Common myeloid progenitor, CD34-positive (primary cell): ENCODE measurements at regions not wholly inside any gene's neighbourhood (a gene's known extent, or its start where the extent isn't known, plus 50 kb on each side); places are given as distances from the start of the nearest gene placed in this dataset.

Experiments used
- CTCF ChIA-PET: fragments of 350-600 bp; sonication (Branson Sonifier 250); formaldehyde crosslinking; loops from one replicate; lab custom pipeline; 2021; ENCODE audit warnings: antibody characterized with exemption; lab: Charles Lee
- POLR2A ChIA-PET: fragments of 350-600 bp; sonication (Branson Sonifier 250); formaldehyde crosslinking; loops from one replicate; lab custom pipeline; 2021; ENCODE audit warnings: antibody characterized with exemption; lab: Charles Lee
- DNase-seq, 3 donors: peaks; one replicate each; pipeline versions ENCODE4 v3.0.0 to v3.0.0-alpha.2; 2013
- H3K27ac ChIP-seq, 2 experiments: 1 replicate in 1 of 2; 2 replicates in 1 of 2; pipeline ENCODE4 v1.7.0; 2013; ENCODE audit warnings: inconsistent platforms in 2 of 2, low read length in 2 of 2, mild to moderate bottlenecking in 2 of 2, low read depth in 1 of 2, moderate library complexity in 1 of 2; ENCODE audit not compliant: severe bottlenecking in 2 of 2, insufficient read depth in 1 of 2, poor library complexity in 1 of 2
- H3K27me3 ChIP-seq, 5 experiments: replicated peaks in 2 of 5; 1 replicate in 3 of 5; 2 replicates in 2 of 5; pipeline versions ENCODE4 v1.6.1 to v1.7.0; 2013; ENCODE audit warnings: low read length in 4 of 5, mild to moderate bottlenecking in 2 of 5, moderate library complexity in 2 of 5, inconsistent platforms in 1 of 5; ENCODE audit not compliant: insufficient read depth in 5 of 5, control insufficient read depth in 4 of 5
- H3K36me3 ChIP-seq, 4 experiments: 1 replicate in 2 of 4; 2 replicates in 2 of 4; pipeline versions ENCODE4 v1.6.1 to v1.7.0; 2013; ENCODE audit warnings: low read length in 3 of 4, control low read depth in 1 of 4, mild to moderate bottlenecking in 1 of 4; ENCODE audit not compliant: control insufficient read depth in 4 of 4, insufficient read depth in 4 of 4
- H3K4me1 ChIP-seq, 4 experiments: 1 replicate in 3 of 4; 2 replicates in 1 of 4; pipeline versions ENCODE4 v1.6.1 to v1.7.1; 2013; ENCODE audit warnings: low read length in 3 of 4, mild to moderate bottlenecking in 3 of 4, control low read depth in 1 of 4, inconsistent platforms in 1 of 4, moderate library complexity in 1 of 4; ENCODE audit not compliant: control insufficient read depth in 4 of 4, insufficient read depth in 4 of 4; ENCODE audit errors: control extremely low read depth in 1 of 4
- H3K4me3 ChIP-seq, 7 experiments: 1 replicate in 4 of 7; 2 replicates in 3 of 7; pipeline versions ENCODE4 v1.5.1 to v1.7.0; 2013; ENCODE audit warnings: mild to moderate bottlenecking in 7 of 7, low read length in 6 of 7, moderate library complexity in 6 of 7, inconsistent platforms in 2 of 7, low read depth in 2 of 7, control low read depth in 1 of 7; ENCODE audit not compliant: insufficient read depth in 4 of 7, control insufficient read depth in 1 of 7; ENCODE audit errors: extremely low read depth in 1 of 7
- H3K9me3 ChIP-seq, 5 experiments: 1 replicate in 4 of 5; 2 replicates in 1 of 5; pipeline versions ENCODE4 v1.6.1 to v1.7.1; 2013; ENCODE audit warnings: low read length in 4 of 5, mild to moderate bottlenecking in 2 of 5, inconsistent platforms in 1 of 5, low read depth in 1 of 5, moderate library complexity in 1 of 5; ENCODE audit not compliant: control insufficient read depth in 4 of 5, insufficient read depth in 2 of 5; ENCODE audit errors: control extremely low read depth in 1 of 5
- WGBS: methylation state at CpG from one replicate; pipeline ENCODE4 v1.1.5; 2013; ENCODE audit not compliant: insufficient coverage; 5-methylcytosine and 5-hydroxymethylcytosine counted together

DNA sequence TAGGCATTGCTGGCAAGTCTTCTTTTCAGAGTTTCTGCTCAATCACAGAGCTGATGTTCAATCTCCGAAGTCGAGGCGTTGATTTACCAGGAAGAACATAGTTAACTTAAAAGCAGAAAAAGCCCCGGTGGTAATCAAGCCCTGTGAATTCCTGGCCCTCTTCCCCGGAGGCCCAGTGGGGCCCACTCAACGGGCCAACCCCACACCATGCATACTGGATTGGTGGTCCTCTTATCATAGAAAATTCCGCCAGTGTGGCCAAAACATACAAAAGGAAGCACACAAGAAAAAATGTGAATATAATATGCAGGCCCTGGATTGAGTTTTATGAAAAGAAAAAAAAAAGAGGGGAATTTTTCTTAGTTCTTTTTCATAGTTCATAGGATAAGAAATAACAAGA lies 873.0 kb upstream of the NR2F2 start:
- peaks cover 2 to 91% (median 44%) of the 10 kb centered on the region in 5 experiments for H3K27me3 ChIP-seq
- ChIA-PET POLR2A (no interaction called here), CTCF (no interaction called here)
- H3K4me1 ChIP-seq = no peaks in the 10 kb centered on the region
- H3K9me3 ChIP-seq = peaks cover 0 to 3% (median 0%) of the 10 kb centered on the region in 5 experiments
- no peak overlapping the region for H3K27ac ChIP-seq
- 81% methylated on average over 6 of the region's 7 CpGs for WGBS
- H3K4me3 ChIP-seq = no peak overlapping the region
- no peaks in the 10 kb centered on the region for H3K36me3 ChIP-seq
- DNase-seq = no peak

DNA sequence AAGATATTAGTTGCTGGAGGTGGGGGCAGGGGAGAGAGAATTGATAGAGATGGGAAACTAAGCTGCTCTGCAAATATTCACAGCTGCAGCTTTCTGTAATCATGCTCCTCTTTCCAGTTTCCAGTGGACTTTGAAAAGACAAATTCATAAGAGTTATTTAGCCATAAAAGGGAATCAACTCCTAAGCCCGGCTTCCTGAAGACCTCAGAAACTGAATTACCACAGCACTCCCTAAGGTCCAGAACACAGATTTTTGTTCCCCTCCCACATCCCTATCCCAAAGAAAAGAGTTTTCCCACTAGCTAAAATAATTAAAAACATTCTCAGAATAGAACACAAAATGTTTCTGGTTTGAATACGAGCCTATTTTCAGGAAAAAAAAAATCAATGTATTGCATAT lies 871.8 kb upstream of the NR2F2 start:
- no peak overlapping the region for H3K27ac ChIP-seq
- ChIA-PET CTCF (no interaction called here), POLR2A (no interaction called here)
- DNase-seq = no peak
- no peak overlapping the region for H3K4me3 ChIP-seq
- H3K4me1 ChIP-seq = no peaks in the 10 kb centered on the region
- WGBS = 58% methylated on average over 1 of the region's 2 CpGs
- H3K27me3 ChIP-seq = peaks cover 2 to 88% (median 47%) of the 10 kb centered on the region in 5 experiments
- H3K36me3 ChIP-seq = no peaks in the 10 kb centered on the region
- peaks cover 0 to 3% (median 0%) of the 10 kb centered on the region in 5 experiments for H3K9me3 ChIP-seq

DNA sequence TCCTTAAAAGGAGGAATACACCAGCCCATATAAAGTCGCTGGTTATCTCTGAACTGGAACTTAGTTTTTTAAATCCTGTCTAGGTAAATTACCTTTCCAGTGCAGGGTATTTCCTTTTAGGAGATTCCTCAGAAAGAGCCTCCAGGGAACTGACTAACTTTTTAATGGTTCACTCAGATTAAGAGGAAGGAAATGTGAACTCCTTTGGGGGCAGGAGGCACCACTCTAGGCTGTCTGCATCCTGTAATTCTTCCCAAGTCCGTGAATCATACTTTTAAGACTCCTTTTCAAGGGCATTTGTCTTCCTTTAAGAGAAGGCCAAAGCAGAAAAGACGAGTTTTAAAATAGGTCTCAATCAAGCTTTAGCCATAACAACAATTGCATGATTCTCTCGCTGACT lies 871.2 kb upstream of the NR2F2 start:
- no peaks in the 10 kb centered on the region for H3K36me3 ChIP-seq
- no peaks in the 10 kb centered on the region for H3K4me1 ChIP-seq
- POLR2A ChIA-PET = no interaction called here
- CTCF ChIA-PET = no interaction called here
- WGBS = 25% methylated on average over 4 of the region's 4 CpGs
- H3K4me3 ChIP-seq = no peak overlapping the region
- peaks cover 0 to 3% (median 0%) of the 10 kb centered on the region in 5 experiments for H3K9me3 ChIP-seq
- no peak overlapping the region for H3K27ac ChIP-seq
- H3K27me3 ChIP-seq = peaks cover 2 to 87% (median 46%) of the 10 kb centered on the region in 5 experiments
- DNase-seq = no peak

DNA sequence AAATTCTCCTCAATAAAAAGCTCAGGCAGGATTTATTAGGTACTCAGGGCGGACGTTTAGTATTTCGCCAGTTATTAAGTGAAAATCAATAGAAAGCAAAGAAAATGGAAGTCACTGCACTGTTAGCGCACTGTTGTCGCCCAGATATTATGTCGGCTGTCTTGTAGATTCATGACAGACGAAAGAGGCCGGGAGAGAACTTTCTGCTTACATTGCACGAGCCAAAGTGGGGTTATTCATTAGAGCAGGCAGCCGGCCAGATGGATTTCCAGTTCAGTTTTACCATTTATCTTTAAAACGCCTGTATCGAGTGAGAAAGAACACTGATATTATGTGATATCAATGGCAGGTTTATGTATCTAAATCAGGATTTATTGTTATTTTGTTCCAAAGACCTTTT lies 866.0 kb upstream of the NR2F2 start:
- Histone ChIP-seq H3K9me3 (no peaks in the 10 kb centered on the region), H3K27me3 (peaks cover 8 to 73% (median 29%) of the 10 kb centered on the region in 5 experiments), H3K4me3 (no peak overlapping the region), H3K4me1 (no peaks in the 10 kb centered on the region), H3K27ac (no peak overlapping the region), H3K36me3 (no peaks in the 10 kb centered on the region)
- CTCF ChIA-PET = no interaction called here
- no peak for DNase-seq
- WGBS = 94% methylated on average over 10 of the region's 12 CpGs
- POLR2A ChIA-PET = no interaction called here

DNA sequence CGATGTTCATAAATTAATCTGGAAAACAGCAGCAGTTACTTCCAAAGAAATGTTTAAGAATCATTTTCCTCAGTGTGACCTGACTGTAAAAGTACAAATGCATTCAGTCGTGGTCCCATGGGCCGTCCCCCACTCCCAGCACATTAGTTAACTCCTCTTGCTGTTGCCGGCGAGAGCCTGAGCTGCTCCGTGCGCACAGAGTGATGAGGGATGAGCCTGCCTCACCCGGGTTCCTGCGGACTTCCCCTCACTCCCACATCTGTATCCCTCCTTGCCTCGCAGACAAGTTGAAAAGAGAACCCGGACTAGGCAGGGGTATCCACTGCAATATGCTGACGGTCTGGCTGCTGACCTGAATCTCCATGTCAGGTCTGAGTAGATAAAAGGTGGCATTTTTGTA lies 861.7 kb upstream of the NR2F2 start:
- DNase-seq = no peak
- H3K9me3 ChIP-seq = no peaks in the 10 kb centered on the region
- 81% methylated on average over 12 of the region's 12 CpGs for WGBS
- H3K4me3 ChIP-seq = no peak overlapping the region
- CTCF ChIA-PET = no interaction called here
- no peaks in the 10 kb centered on the region for H3K36me3 ChIP-seq
- no peaks in the 10 kb centered on the region for H3K4me1 ChIP-seq
- POLR2A ChIA-PET = no interaction called here
- no peak overlapping the region for H3K27ac ChIP-seq
- H3K27me3 ChIP-seq = peaks cover 12 to 74% (median 32%) of the 10 kb centered on the region in 5 experiments

DNA sequence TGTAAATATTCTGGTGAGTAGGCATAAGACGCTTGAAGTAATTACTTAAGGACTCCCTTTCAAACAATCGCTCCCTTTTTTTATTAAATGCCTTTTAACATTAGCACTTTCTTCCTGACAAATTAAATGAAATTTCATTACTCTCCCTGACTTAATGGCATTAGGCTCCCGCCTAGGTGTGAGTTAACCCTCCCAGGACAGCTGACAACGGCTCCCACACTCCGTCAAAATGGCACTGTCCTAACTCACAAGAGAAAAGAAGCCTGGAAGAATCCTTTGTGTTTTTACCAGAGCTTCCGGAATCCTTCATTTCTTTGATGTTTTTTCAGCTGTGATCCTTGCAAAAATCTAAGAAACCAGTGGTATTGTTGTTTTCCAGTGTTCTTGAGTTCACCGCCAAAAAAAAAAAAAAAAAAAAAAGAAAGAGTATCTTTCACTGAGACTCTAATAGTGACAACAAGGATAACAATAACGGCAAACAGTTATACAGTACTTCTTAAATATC lies 861.0 kb upstream of the NR2F2 start:
- CTCF ChIA-PET = no interaction called here
- POLR2A ChIA-PET = no interaction called here
- Histone ChIP-seq H3K4me1 (no peaks in the 10 kb centered on the region), H3K9me3 (no peaks in the 10 kb centered on the region), H3K27ac (no peak overlapping the region), H3K36me3 (no peaks in the 10 kb centered on the region), H3K4me3 (no peak overlapping the region), H3K27me3 (peaks cover 16 to 74% (median 32%) of the 10 kb centered on the region in 5 experiments)
- no peak for DNase-seq
- 69% methylated on average over 7 of the region's 8 CpGs for WGBS

DNA sequence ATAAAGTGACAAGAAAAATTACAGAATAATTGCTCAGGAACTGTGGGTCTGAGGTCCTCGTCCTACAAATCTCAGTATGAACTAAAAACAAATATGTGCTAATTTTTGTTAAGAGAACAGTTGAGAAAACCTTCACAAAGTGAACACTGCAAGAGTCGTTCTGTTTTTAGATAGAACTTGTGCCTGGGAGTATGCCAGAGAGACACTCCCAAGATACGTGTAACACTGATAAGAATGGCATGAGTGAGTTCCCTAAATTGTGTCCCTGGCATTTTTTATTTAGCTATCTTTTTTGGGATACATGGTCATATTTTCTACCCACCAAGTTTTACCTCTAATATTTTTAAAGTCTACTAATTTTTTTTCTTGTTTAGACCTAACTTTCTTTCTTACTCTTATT lies 860.0 kb upstream of the NR2F2 start:
- ChIA-PET CTCF (no interaction called here), POLR2A (no interaction called here)
- no peaks in the 10 kb centered on the region for H3K36me3 ChIP-seq
- peaks cover 18 to 74% (median 30%) of the 10 kb centered on the region in 5 experiments for H3K27me3 ChIP-seq
- no peak overlapping the region for H3K4me3 ChIP-seq
- H3K27ac ChIP-seq = no peak overlapping the region
- no peaks in the 10 kb centered on the region for H3K9me3 ChIP-seq
- DNase-seq = no peak
- no peaks in the 10 kb centered on the region for H3K4me1 ChIP-seq
- 95% methylated on average over 2 of the region's 3 CpGs for WGBS
